IPS-NIHi7 (cell line): ENCODE measurements at regions not wholly inside any gene's neighbourhood (a gene's known extent, or its start where the extent isn't known, plus 50 kb on each side); places are given as distances from the start of the nearest gene placed in this dataset.

ENCODE experiments used
- DNase-seq: peaks from one replicate; pipeline ENCODE4 v3.0.0; 2012; ENCODE audit warnings: mixed read lengths; ENCODE audit errors: extremely low spot score

DNA sequence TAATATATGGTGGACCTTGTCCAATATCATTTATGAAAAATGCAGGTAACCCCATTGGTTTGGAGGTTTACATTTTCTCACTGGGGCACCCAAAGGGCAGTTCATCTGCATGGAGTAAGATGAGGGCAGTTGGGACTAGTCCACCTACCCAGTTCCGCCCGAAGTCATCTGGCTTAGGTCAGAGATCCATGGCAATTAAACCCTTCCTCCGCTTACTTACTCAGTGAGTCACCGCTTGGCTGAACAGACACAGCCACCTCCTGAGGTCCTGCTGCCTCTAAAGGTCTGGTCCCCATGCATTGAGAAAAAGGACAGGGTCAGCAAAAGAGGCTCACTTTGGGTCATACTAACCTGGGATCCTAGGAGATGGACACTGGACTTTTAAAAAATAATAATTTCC is 102.9 kb upstream of the PRL start:
- peak; percentile 14 for DNase-seq

DNA sequence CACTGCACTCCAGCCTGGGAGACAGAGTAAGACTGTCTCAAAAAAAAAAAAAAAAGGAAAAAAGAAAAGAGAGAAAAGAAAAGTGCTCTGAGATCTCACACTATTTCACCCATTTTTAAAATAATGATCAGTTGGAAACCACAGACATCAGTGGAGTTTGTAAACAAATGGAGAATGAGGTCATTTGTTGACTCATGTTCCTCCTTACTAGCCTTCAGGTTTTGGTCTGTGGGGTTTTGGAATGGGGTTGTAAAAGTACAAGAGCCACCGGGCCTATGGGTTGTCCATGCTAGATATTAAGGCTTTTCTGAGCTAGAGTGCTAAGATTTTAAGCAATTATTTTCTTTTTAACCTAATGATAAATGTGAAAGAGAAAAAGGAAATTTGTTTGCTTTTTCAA is 104.4 kb upstream of the PRL start:
- no peak for DNase-seq

DNA sequence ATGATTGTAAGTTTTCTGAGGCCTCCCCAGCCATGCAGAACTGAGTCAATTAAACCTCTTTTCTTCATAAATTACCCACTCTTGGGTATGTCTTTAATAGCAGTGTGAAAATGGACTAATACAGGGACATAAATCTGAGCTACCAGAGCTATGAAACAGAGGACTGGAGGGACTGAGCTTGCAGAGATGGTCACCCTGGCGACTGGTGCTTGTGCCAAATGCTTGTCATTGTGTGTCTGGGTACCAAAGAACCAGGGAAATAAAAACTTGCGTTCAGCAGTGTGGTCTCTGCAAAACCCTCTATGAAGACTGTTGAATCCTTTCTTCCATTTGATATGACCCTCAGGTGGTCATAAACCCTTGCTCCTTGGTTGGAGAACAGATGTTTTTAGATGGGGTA is 105.1 kb upstream of the PRL start:
- no peak for DNase-seq

DNA sequence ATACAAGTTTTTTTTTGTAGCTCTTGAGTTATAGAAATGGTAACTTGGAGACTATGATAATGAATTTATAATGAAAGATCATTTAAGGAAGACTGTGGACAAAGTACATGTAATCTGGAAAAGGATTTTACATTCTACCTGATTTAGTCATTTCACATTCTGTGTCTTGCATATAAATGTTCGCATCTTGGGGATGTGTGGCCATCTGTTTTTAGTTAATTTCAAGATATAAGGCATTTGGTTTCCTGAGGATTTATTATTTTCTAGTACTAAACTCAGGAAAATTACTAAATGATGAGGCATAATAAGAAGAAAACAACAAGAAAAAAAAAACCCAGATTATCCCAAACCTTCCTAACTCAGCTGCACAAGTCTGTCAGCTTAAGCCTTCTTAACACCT is 112.7 kb upstream of the PRL start:
- no peak for DNase-seq

DNA sequence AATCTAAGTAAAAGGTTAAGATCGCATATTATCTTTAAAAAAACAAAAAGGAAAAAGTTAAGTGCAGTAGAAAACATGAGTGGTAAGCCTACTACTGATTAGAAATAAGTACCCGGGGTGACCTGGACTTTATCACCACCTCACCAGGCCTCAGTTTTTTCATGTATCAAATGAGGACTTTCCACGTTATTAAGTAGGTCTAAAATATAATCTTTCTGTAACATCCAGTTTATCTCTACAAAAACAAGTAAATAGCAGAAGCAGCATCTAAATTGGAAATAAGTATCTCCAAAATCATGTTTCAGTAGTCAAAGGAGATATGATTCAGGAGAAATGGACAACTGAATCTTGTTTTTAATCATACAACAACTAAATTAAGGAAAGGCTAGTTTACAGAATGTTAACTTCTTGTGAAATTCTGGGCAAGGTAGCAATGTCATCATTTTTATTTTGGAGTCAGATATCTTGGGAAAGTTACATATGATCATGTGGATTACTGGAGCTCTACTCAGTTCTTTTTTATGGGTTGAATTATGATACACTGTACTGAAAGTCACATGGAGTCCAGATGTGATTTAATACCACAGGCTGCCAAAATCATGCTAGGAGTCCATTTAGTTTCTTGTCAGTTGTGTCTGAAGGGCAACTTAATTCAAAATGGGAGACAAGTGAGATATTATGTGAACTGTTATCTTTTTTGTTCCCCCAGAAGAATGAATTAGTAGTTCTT is 114.7 kb upstream of the PRL start:
- DNase-seq, result no peak

DNA sequence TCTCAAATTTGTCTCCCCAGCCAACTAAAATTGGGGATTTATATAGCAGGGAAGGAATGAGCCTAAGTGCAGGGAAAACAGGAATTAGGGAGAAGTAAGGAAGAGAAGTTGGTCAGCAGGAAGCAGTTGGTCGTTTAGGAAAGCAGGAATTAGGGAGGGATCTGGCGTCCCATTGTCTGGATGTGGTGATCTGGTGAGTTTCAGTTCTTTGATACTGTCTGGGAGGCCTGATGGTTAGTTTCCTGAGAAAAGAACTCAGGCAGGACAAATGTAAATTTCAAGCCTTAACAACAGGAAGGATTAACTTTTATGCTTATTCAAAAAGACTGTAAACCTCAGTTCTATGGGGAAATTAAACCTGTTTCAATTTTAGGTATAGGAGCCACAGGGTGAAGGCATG is 116.2 kb upstream of the PRL start:
- no peak for DNase-seq

DNA sequence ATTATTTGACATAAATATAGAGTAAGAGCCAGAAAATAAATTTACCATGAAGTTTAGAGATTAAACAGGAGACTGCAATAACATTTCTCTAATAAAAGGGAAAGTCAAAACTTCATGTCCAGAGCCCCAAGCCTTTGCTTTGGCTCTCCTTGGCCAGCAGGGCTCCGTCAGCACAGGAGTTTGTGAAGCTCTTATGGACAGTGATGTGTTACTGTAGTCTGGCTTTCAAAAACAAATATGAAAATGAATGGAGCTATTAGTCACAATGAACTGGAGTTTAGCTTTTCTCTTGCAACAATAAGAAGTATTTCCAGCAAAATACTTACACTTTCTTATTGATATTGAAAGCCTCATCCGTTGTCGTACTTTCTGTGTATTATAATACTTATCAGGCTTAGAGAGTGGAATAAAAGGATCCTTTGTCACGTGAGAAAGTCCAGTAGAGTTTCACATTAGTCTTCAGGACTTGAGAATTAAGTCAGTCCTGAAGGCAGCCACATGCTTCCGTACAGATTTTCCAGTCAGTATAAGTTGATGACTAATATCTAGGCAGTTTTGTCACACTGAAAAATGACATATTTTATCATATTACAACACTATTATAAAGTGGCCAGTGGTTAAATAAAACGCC is 117.0 kb upstream of the PRL start:
- DNase-seq, result no peak

DNA sequence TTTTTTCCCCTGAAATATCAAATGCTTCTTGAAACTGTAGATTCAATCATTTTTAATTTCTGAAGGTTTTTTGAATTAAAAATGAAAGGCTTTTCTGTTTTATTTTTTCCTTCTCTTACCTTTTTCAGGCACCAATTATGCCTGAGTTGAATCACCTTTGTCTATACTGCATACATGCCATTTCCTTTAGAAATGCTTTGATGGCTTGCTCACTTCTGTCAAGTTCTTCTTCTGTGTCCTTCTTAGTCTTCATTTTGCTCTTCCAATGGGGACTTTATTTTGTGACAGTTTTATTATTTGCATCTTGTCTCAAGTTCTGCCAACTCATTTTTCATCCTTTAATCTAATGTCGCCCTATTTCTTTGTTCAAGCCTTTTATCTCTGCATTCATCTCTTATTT is 121.9 kb upstream of the PRL start:
- DNase-seq, result no peak

DNA sequence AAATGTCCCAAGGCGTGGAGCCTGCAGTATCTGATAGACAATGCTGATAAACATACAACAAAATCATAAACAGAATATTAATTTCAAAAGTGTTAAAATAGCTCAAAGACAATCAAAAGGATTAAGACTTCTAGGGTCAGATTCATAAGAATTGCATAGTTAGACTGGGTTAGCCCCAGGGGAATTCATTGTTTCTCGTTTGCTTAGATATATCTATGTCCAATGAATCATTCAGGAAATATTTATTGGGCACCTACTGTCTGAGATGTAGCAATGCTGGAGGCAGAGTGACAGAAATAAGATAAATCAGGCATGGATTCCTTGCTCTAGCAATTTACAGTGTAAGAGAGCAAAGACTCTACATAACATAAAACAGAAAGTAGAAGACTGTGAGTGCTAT is 124.4 kb upstream of the PRL start:
- no peak for DNase-seq

DNA sequence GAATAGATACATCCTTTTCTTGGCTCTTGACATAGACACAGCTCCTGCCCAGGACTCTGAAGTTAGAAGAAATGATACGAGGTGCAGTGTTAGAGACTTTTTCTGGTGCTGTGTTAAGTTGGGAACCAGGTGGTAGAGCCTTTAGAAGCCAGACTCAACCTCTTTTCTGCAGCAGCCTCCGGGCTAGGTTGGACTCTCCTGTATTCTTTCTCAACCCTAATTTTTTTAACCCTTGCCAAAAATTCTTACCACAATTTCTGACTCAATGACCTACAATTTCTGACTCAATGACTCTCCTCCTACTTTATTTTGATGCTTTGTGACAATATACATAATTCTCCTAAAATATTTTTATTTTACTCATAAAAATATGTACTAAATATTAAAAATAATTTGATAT is 127.4 kb upstream of the PRL start:
- no peak for DNase-seq

DNA sequence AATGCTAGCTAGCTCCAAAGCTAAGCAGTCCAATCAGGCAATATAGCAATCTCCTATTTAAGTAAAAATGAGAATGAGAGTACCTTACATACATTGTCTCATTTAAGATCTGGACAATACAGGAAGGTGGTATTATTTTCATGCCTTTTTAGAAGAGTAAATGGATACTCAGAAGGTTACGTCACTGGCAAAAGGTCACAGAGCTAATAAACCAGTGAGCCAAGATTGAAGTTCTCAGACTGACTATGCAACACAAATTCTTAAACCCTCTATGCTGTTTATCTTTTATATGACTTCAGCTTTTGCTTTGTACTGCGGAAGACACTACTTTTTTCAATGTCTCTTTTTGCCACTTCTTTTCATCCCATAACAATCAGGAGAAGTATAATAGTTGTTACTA is 135.2 kb upstream of the PRL start:
- no peak for DNase-seq

DNA sequence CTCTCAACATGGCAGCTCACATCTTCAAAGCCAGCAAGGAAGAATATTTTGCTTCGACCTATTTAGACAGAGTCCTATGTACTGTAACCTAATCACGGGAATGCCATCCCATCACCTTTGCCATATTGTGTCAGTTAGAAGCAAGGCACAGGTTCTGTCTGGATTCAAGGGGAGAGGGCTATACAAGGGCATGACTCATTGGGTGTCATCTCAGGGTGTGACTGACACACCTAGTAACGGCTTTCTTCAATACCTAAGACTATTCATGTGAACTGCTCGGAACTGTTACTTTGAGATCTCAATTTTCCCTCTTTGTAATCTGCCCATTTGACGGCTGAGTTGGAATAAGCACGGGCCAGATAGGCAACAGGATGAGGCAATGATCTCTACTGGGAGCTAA is 135.6 kb upstream of the HDGFL1 start:
- no peak for DNase-seq

DNA sequence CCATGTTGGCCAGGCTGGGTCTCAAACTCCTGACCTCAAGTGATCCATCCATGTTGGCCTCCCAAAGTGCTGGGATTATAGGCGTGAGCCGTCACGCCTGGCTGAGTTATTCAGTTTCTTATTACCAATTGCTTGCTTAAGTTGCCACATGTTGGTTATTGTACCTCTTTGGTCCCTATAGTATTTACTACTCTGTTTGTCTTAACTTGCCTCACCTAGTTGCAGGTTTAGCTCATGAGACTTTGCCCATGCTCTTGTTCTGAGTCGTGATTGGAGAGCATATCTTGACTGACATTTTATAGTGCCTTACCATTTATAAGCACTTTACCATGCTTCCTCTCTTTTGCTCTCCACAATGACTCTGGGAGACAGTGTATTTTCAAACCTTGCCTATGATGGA is 134.2 kb upstream of the HDGFL1 start:
- no peak for DNase-seq

DNA sequence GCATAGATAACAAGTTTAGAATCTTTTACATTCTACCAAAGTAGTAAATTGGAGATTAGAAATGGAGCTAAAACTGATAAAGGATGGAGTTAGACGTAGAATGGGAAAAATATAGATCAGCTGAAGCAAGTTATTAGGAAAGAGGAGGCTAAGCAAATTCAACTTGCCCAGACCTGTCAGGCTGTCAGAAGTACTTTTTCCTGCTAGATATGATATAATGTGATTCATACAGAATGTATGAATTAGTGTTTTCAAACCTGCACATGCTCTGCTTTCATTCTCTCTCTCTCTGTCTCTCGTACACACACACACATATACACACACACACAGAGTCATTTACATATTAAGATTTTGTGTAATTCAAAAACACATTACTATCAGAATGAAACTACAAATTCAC is 133.2 kb upstream of the HDGFL1 start:
- no peak for DNase-seq

DNA sequence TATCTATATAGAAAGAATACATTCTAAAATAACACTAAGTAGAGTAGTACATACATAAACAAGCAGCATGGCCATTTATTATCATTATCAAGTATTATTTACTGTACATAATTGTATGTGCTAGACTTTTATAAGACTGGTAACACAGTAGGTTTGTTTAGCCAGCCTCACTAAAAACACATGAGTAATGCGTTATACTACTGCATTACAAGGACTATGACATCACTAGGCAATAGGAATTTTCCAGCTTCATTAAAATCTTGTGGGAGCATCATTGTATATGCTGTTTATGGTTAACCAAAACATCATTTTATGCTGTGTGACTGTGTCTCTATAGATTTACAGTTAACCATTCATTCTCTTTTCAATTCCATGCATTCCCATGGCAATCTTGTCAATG is 131.7 kb upstream of the HDGFL1 start:
- DNase-seq, result no peak

DNA sequence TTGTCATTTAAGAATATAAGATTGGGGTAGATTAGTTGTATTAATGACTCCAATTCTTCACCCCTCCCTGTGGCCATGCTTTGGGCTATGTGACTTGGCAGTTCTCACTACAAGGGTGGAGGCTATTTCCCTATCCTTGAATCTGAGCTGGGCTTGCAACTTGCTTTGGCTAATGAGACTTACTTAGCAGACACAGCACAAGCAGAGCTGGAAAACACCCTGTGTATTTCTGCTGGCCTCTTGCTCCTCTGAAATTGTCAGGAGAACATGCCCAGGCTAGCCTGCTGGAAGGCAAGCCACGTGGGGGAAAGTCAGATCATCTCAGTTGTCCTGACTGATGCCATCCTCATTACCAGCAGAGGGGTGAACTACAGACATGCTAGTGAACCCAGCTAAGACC is 126.5 kb upstream of the HDGFL1 start:
- DNase-seq, result no peak

DNA sequence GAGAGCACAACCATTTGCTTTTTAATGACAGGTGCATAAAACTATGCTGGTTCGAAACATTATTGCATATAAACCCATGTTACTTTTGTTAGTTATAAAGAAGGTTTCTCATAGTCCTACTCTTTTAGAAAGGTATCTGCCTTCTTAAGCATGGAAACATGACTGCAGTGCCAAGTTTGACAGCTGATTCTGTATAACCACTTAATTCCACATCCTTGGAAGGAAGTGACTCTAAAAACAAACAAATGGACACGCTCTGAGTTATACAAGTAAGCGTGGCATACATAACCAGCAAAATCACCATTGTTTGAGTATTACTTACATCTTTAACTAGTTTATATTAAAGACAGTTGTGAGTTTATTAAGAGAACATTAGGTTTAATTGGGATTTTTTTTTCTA is 125.0 kb upstream of the HDGFL1 start:
- no peak for DNase-seq

DNA sequence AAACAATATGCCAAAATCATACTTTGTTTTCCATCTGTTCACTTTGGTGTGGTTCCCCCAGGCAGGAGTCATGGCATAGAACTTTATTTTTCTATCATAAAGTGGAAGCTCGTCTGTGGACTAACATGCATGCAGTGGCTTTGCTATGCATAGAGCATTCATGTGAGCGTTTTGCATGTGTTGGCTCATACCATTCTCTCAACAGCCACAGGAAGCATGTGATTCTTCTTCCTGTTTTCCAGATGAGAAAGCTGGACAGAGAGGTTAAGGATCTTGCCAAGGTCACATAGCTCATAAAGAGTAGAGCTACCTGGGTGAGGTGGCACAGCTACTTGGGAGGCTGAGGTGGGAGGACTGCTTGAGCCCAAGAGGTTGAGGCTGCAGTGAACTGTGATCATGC is 123.4 kb upstream of the HDGFL1 start:
- DNase-seq, result no peak

DNA sequence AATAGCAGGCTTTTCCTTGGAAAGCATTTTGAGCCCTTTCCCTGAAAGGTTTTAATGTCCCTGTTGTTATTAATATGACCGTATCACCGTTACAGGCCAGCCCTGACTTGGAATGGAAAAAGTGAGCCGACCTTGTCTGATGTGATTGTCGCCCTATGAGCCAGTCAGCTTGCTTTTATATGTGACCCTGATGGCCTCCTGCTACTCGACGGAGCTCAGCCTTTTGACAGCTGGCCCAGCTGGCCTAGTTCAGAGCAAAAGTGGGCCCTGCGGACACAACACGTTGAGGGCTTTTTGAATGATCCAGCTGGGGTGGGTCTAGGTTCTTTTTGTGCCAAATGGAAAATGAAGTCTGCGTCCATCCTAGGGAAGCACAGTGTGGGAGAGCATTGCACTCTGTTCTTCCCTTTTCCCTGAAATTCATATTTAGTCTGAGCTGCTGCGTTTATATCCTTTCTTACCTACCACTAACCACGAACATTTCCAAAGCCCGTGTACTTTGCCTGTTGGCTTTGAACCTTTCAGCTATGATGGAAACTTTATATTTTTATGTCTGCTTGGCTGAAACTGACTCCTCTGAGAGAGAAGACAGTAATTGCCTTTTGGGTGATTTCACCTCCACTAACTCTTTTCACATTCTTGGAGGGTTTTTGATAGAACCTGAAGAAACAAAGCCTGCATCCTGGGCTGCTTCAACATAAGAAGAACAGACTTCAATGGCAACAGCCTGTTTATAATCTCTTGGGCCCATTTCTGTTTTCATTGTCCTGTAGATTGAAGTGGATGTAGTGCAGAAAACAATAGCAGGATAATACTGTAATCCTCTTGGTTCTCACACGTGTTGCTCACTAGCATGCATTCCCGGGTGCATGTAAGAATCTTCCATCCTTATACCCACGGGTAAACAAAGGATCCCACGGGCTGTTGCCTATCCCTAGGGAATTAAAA is 121.8 kb upstream of the HDGFL1 start:
- DNase-seq, result no peak

DNA sequence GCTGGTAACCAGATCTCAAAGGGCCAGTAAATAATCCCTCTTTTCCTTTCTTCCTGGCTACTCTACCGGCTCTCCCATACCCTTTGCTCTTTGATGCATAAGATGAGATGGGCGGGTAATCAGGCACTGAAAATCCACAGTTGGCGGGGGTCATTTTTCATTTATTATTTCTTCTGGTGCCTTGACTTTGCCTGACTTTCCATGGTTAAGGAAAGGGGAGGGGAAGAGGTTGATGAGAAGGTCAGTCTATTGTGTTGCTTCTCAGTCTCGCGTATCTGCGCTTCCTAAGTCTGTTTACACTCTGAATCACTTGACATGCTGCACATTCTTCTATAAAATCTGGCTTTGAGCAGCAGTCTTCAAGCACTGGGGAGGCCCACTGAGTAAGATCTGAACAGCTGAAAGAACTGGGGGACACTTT is 121.1 kb upstream of the HDGFL1 start:
- no peak for DNase-seq

DNA sequence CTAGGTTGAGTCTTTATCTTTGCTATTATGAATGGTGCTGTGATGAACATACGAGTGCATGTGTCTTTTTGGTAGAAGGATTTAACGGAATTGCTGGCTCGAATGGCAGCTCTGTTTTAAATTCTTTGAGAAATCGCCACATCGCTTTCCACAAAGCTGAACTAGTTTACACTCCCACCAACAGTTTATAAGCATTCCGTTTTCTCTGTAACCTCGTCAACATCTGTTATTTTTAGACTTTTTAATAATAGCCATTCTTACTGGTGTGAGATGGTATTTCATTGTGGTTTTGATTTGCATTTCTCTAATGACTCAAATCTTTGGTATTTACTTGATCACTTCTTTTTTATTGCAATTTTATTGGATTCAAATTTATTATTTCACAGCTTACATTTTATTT is 117.4 kb upstream of the HDGFL1 start:
- DNase-seq, result no peak

DNA sequence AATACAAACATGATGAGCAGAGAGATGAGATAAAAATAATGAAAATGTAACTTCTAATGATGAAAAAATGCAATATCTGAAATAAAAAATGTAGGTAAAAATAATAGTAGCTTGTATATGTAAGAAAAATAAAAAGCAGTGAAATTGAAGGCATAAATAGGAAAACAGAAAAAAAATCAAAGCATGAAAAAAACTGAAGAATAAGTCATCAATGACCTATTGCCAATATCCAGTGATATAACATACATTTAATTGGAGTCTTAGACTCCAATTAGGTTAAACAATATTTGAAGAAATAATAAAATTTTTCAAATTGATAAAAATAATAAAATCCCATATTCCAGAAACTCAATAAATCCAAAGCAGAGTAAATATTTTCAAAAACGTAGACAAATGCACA is 114.0 kb upstream of the HDGFL1 start:
- DNase-seq, result no peak

DNA sequence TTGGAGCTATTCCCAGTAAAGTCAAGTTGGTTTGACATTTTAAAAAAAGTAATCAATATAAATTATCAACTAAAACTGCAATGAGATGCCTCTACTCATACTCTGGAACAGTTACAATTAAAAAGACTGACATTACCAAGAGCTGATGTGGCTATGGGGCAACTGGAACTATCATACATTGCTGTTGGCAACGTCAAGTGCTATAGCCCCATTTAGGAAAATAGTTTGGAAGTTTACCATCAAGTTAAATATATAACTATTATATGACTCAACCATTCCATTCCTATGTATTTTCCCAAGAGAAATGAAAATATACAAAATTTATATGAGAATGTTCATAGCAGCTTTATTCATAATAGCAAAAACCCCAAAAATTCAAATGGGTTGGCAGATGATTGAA is 111.4 kb upstream of the HDGFL1 start:
- DNase-seq, result no peak
